ENCODE measurements at regions not wholly inside any gene's neighbourhood (a gene's known extent, or its start where the extent isn't known, plus 50 kb on each side); places are given as distances from the start of the nearest gene placed in this dataset.
A peak's percentile ranks its signal among the peaks of the same experiment; 100 is the strongest.

DNA sequence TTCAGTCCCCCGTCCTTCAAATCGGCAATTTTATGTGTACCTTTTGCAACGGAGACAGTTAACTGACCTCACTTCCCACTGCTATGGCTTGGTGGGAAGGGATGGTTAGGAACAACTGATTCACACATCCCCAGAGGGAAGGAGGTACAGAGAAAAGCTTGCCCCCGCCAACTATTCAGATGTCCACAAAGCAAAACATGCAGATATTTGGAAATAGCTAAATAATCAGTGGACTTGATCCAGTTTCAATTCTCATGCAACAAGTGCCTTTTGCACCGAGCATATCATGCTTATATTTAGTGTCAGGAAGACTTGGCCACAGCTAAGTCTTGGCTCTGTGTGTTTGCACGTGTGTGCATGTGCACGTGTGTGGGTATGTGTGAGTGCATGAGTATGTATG, 144.6 kb downstream of the SNX19 start:
- DNase-seq, result no peak
- peaks cover 6% of the 10 kb centered on the region for H3K27me3 ChIP-seq (ENCODE audit: control insufficient read depth, insufficient read depth, low read length)
- no CpG with 5 or more reads among the region's 7 CpGs for WGBS (ENCODE audit: insufficient coverage, low lambda C conversion rate)
- no peak overlapping the region for H3K4me3 ChIP-seq (ENCODE audit: low read length)
- H3K9me3 ChIP-seq (ENCODE audit: control insufficient read depth, low read depth, low read length), result no peaks in the 10 kb centered on the region
- no peaks in the 10 kb centered on the region for H3K36me3 ChIP-seq (ENCODE audit: control insufficient read depth, insufficient read depth, low read length)
- peaks cover 7% of the 10 kb centered on the region for H3K4me1 ChIP-seq (ENCODE audit: control insufficient read depth, insufficient read depth, low read length)
- no peak overlapping the region for H3K27ac ChIP-seq (ENCODE audit: low read length)

DNA sequence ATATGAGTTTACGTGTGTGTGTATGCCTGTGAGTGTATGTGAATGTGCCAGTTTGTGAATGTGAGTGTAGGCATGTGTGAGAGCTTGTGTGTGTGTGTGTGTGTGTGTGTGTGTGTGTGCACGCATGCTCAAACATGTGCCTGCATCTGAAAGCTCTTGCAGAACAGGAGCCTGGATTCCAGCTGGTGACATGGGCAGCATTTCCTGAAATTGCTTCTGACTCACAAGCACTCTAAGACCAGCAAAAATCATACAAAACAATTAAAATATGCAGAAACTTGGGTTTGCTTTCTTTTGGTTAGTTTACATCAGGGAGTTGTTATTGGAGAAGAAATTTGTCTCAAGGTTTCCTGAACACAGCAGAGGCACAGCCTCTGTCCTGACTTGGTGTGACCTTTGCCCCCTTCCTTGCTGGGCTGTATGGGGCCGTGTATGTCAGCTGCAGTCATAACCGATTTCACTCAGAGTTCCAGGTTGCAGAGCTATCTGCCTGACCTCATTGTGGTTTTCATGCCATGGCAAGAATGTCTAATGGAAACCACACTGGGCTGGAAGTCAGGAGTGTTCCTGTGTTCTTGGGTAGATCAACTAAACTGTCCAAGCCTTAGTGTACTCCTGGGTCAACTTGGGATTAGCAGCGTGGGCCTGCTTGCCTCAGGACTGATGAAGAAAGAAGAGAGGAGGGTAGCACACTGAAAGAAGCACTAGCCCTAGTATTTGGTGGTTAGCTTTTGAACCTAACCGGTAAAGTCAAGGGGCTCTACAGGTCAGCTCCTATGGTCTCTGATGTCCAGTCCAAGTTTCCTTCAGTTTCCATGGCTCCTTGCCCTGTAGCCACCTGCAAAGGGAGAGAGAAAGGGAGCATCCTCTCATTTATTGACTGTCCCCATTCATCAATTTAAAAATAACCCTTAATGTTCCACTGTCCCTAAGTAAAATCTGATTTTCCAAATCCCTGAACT, 143.7 kb downstream of the SNX19 start:
- 80% methylated on average over 1 of the region's 6 CpGs for WGBS (ENCODE audit: insufficient coverage, low lambda C conversion rate)
- H3K27me3 ChIP-seq (ENCODE audit: control insufficient read depth, insufficient read depth, low read length), result peaks cover 6% of the 10 kb centered on the region
- H3K4me3 ChIP-seq (ENCODE audit: low read length), result no peak overlapping the region
- H3K27ac ChIP-seq (ENCODE audit: low read length), result no peak overlapping the region
- H3K4me1 ChIP-seq (ENCODE audit: control insufficient read depth, insufficient read depth, low read length), result peaks cover 7% of the 10 kb centered on the region
- DNase-seq, result peak; percentile 38 to 58
- H3K9me3 ChIP-seq (ENCODE audit: control insufficient read depth, low read depth, low read length), result no peaks in the 10 kb centered on the region
- H3K36me3 ChIP-seq (ENCODE audit: control insufficient read depth, insufficient read depth, low read length), result no peaks in the 10 kb centered on the region

DNA sequence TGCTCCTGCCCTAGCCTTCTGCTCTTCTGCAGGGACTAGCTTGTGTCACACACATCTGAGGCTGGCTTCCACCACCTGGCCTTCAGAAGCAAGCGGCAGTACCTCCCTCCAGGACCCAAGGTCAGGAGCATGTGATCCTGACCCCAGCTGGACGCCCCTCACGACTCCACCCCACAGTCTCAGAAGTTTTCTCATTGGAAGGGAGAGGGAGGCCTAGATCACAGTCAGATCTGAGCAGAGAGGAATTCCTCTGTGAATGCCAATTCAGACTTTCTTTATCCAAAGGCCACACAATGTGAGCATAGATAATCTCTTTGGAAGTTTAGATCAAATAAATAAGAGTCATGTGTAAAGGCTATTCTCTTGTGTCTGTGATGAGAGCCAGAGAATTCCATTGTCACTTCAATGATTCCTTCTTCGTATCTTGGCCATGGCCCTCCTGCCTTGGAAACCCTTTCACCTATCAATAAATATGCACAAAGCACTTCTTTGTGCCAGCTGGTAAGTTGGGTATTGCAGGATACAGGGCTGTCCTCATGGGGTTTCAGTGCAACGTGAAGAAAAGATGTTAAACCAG, 142.9 kb downstream of the SNX19 start:
- WGBS (ENCODE audit: insufficient coverage, low lambda C conversion rate), result no CpG with 5 or more reads among the region's 5 CpGs
- peaks cover 3% of the 10 kb centered on the region for H3K27me3 ChIP-seq (ENCODE audit: control insufficient read depth, insufficient read depth, low read length)
- no peaks in the 10 kb centered on the region for H3K36me3 ChIP-seq (ENCODE audit: control insufficient read depth, insufficient read depth, low read length)
- no peak for DNase-seq
- H3K4me1 ChIP-seq (ENCODE audit: control insufficient read depth, insufficient read depth, low read length), result peaks cover 7% of the 10 kb centered on the region
- H3K27ac ChIP-seq (ENCODE audit: low read length), result no peak overlapping the region
- H3K9me3 ChIP-seq (ENCODE audit: control insufficient read depth, low read depth, low read length), result peaks cover 2% of the 10 kb centered on the region
- H3K4me3 ChIP-seq (ENCODE audit: low read length), result no peak overlapping the region

DNA sequence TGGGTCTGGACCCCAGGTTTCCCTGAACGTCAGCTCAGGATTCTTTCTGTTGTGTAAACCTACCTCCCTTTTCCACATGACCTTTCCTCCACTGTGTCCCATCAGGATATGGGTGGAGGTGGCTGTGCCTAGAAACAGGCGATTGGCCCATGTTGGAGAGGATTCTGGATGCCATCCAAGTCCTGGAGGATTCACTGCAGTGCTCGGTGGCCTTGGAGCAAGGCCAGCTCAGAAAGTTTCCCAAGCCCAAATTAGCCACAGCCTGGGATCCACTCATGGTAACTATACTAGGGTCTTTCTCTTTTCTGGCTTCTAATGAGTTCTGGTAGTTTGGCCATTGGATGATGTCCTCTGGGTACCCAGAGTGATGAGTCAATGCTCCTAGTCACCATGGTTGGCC, 141.6 kb downstream of the SNX19 start:
- peaks cover 2% of the 10 kb centered on the region for H3K9me3 ChIP-seq (ENCODE audit: control insufficient read depth, low read depth, low read length)
- peaks cover 7% of the 10 kb centered on the region for H3K4me1 ChIP-seq (ENCODE audit: control insufficient read depth, insufficient read depth, low read length)
- WGBS (ENCODE audit: insufficient coverage, low lambda C conversion rate), result no CpG with 5 or more reads among the region's 3 CpGs
- no peaks in the 10 kb centered on the region for H3K36me3 ChIP-seq (ENCODE audit: control insufficient read depth, insufficient read depth, low read length)
- no peak for DNase-seq
- H3K27me3 ChIP-seq (ENCODE audit: control insufficient read depth, insufficient read depth, low read length), result peaks cover 2% of the 10 kb centered on the region
- H3K4me3 ChIP-seq (ENCODE audit: low read length), result no peak overlapping the region
- no peak overlapping the region for H3K27ac ChIP-seq (ENCODE audit: low read length)

DNA sequence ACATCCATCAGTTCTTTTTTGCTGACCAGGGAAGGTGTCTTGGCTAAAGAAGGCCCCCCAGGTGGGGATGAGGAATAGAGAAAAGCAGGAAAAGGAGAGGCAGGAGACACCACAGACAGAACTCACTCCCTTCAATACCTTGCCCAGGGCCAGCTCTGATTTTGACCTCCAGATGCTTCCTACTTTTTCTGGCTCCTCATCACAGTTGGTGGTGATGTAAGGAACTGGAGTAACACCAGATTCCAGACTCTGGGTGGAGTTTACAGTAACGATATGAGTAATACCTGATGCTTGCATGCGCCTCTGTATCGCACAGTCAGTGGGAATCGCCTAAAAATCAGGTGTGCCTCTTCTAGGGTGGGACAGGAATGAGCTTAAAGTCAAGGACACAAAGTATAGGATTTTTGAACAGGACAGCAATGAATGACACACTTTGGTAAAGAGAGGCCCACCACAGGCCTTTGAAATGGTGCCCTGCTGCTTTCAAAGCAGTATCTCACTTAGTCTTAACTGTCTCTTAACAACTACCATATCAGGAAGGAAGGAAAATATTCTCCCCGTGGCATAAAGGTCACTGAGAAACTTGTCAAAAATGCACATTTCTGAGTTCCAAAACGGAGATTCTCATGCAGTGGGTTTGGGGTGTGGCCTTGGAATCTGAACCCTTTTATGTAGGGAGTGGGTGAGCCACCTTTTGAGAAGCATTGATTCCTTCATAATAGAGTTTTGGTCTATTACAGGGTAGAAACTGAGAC, 140.8 kb downstream of the SNX19 start:
- WGBS (ENCODE audit: insufficient coverage, low lambda C conversion rate), result 80% methylated on average over 1 of the region's 6 CpGs
- H3K27me3 ChIP-seq (ENCODE audit: control insufficient read depth, insufficient read depth, low read length), result peaks cover 5% of the 10 kb centered on the region
- H3K9me3 ChIP-seq (ENCODE audit: control insufficient read depth, low read depth, low read length), result peaks cover 2% of the 10 kb centered on the region
- H3K36me3 ChIP-seq (ENCODE audit: control insufficient read depth, insufficient read depth, low read length), result no peaks in the 10 kb centered on the region
- H3K27ac ChIP-seq (ENCODE audit: low read length), result no peak overlapping the region
- DNase-seq, result no peak
- H3K4me1 ChIP-seq (ENCODE audit: control insufficient read depth, insufficient read depth, low read length), result peaks cover 7% of the 10 kb centered on the region
- no peak overlapping the region for H3K4me3 ChIP-seq (ENCODE audit: low read length)

DNA sequence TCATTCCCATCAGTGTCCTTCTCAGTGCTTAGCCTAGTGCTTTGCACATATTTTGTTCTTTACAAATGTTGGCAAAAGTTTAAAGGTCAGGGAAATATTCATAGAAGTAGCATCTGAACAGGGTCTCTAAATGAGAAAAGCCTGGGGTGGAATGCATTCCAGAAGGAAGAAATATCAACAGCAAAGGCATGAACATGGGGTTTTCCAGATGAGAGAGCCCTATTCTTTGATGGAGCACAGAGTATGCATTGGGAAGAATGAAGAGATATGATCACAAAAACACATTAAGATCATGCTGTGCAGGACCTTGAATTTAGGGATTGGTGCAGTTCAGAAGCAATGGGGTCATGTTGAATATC, 140.2 kb downstream of the SNX19 start:
- no peak for DNase-seq
- Histone ChIP-seq H3K36me3 (ENCODE audit: control insufficient read depth, insufficient read depth, low read length) (no peaks in the 10 kb centered on the region), H3K4me1 (ENCODE audit: control insufficient read depth, insufficient read depth, low read length) (peaks cover 7% of the 10 kb centered on the region), H3K27me3 (ENCODE audit: control insufficient read depth, insufficient read depth, low read length) (peaks cover 5% of the 10 kb centered on the region), H3K27ac (ENCODE audit: low read length) (no peak overlapping the region), H3K9me3 (ENCODE audit: control insufficient read depth, low read depth, low read length) (peaks cover 2% of the 10 kb centered on the region), H3K4me3 (ENCODE audit: low read length) (no peak overlapping the region)

DNA sequence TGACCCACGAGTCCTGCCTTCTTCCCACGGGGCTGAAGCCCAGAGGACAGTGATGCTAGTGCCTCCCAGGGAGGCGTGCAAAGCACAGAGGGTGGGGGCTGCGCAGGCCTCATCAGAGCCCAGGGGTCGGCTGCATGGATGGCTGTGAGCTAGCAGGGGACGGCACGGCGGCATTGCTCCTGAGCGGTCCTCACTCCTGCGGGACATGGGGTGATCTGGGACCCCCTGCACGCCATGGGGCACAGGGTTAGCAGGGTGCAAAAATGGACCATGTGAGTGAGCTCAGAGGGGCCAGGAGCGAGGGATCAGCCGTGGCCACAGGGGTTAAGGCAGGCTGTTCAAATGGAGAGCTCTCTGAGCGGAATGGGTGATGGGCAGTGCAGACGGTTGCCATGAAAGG, 138.3 kb downstream of the SNX19 start:
- Histone ChIP-seq H3K9me3 (ENCODE audit: control insufficient read depth, low read depth, low read length) (peaks cover 2% of the 10 kb centered on the region), H3K4me1 (ENCODE audit: control insufficient read depth, insufficient read depth, low read length) (peaks cover 2% of the 10 kb centered on the region), H3K36me3 (ENCODE audit: control insufficient read depth, insufficient read depth, low read length) (no peaks in the 10 kb centered on the region), H3K27me3 (ENCODE audit: control insufficient read depth, insufficient read depth, low read length) (peaks cover 6% of the 10 kb centered on the region), H3K27ac (ENCODE audit: low read length) (no peak overlapping the region), H3K4me3 (ENCODE audit: low read length) (no peak overlapping the region)
- no peak for DNase-seq
- WGBS (ENCODE audit: insufficient coverage, low lambda C conversion rate), result no CpG with 5 or more reads among the region's 15 CpGs

DNA sequence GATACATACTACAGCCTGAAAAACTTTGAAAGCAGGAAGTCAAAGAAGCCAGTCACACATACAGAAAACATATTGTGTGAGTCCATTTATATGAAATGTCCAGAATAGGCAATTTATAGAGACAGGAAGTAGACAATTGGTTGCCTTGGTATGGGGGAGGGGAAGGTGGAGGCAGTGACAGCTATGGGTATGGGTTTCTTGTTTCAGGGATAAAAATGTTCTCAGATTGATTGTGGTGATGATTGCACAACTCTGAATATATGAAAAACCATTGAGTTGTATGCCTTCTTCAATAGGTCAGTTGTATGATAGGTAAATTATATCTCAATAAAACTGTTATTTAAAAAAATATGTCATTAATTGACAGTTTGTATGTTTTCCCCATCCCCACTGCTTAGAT, 137.6 kb downstream of the SNX19 start:
- Histone ChIP-seq H3K27ac (ENCODE audit: low read length) (no peak overlapping the region), H3K27me3 (ENCODE audit: control insufficient read depth, insufficient read depth, low read length) (peaks cover 6% of the 10 kb centered on the region), H3K4me3 (ENCODE audit: low read length) (no peak overlapping the region), H3K9me3 (ENCODE audit: control insufficient read depth, low read depth, low read length) (peaks cover 2% of the 10 kb centered on the region), H3K36me3 (ENCODE audit: control insufficient read depth, insufficient read depth, low read length) (no peaks in the 10 kb centered on the region), H3K4me1 (ENCODE audit: control insufficient read depth, insufficient read depth, low read length) (no peaks in the 10 kb centered on the region)
- no peak for DNase-seq

DNA sequence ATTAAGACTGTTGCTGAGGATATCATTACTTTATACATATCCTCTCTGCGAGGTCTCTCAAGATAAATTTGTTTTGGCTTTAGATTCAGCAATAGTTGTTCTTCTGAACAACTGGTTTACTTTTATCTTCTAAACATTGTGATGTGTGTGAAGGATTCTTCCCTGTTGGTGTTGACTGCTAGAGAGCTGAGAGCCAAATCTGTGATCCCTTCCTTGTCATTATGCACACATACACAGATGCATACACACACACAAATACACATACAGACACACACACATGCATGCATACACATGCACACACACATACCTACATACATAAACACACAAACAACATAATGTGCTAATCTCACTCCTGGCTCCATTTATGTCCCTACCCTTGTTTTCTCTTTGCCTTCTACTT, 137.0 kb downstream of the SNX19 start:
- H3K27me3 ChIP-seq (ENCODE audit: control insufficient read depth, insufficient read depth, low read length), result peaks cover 6% of the 10 kb centered on the region
- DNase-seq, result no peak
- no peaks in the 10 kb centered on the region for H3K36me3 ChIP-seq (ENCODE audit: control insufficient read depth, insufficient read depth, low read length)
- H3K4me3 ChIP-seq (ENCODE audit: low read length), result no peak overlapping the region
- H3K9me3 ChIP-seq (ENCODE audit: control insufficient read depth, low read depth, low read length), result peaks cover 2% of the 10 kb centered on the region
- H3K4me1 ChIP-seq (ENCODE audit: control insufficient read depth, insufficient read depth, low read length), result no peaks in the 10 kb centered on the region
- no CpG with 5 or more reads among the region's 1 CpG for WGBS (ENCODE audit: insufficient coverage, low lambda C conversion rate)
- H3K27ac ChIP-seq (ENCODE audit: low read length), result no peak overlapping the region

DNA sequence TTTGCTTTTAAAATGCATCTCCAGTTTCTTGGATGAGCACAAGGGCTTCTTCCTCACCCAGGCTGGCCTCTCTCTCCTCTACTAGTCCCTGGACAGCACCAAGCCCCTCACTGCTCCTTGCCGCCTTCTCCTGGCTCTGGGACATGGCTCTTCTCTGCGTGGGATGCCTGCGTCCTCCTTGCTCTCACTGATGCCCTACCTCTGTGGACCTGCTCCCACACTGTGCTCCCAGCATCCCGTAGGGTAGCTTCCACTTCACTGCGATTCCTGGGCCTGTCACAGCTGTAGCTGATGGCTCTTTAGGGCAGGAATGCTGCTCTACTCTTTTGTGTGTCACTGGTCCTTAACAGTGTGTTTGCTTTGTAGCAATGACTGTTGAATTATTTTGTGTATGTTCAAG, 136.3 kb downstream of the SNX19 start:
- H3K27me3 ChIP-seq (ENCODE audit: control insufficient read depth, insufficient read depth, low read length), result peaks cover 6% of the 10 kb centered on the region
- H3K27ac ChIP-seq (ENCODE audit: low read length), result no peak overlapping the region
- H3K4me3 ChIP-seq (ENCODE audit: low read length), result no peak overlapping the region
- H3K9me3 ChIP-seq (ENCODE audit: control insufficient read depth, low read depth, low read length), result peaks cover 2% of the 10 kb centered on the region
- no peaks in the 10 kb centered on the region for H3K4me1 ChIP-seq (ENCODE audit: control insufficient read depth, insufficient read depth, low read length)
- no peak for DNase-seq
- WGBS (ENCODE audit: insufficient coverage, low lambda C conversion rate), result no CpG with 5 or more reads among the region's 5 CpGs
- H3K36me3 ChIP-seq (ENCODE audit: control insufficient read depth, insufficient read depth, low read length), result no peaks in the 10 kb centered on the region
